ENCODE measurements at regions not wholly inside any gene's neighbourhood (a gene's known extent, or its start where the extent isn't known, plus 50 kb on each side); places are given as distances from the start of the nearest gene placed in this dataset.

DNA sequence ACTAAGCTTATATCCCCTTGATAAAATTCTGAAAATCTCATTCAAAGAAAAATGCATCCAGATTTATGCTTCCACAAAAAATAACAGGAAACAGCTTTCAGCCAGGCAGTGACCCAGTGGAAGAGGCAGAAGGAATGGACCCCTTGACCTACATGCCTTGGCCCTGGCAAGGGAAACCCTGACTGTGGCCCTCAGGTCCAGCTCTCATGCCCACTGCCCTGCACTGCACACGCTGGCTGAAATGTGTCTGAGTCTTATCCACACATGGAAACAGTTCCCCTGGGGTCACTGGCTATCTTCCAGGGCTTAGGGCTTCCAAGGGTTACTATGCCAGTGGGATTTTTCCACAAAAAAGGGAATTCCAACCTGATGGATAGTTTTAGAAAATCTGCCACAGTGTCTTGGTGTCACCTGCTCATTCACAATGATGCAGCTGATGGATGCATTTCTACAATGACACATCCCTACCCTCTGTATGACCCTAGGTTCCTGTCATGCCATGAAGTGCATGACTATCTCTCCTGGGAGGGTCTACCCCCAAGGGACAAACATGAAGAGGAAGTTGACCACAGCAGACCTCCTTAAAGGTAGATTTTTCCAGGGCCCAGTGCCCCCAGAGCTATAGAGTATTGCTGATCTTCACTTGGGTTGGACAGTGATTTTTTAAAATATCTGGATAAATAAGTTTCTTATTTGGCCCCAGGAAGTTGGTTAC, 121.9 kb upstream of the CD93 start:
- Histone ChIP-seq H3K4me1 (ENCODE audit: control insufficient read depth, insufficient read depth, low read length) (no peaks in the 10 kb centered on the region), H3K9ac (ENCODE audit: control insufficient read depth, insufficient read depth, low read length) (no peak overlapping the region), H4K20me1 (ENCODE audit: control insufficient read depth, insufficient read depth) (no peaks in the 10 kb centered on the region), H3K4me2 (ENCODE audit: control insufficient read depth, insufficient read depth) (no peak overlapping the region), H3K27me3 (replicated peaks in 1 of 2; ENCODE audit: control insufficient read depth in 2 of 2, insufficient read depth in 2 of 2, low read length in 1 of 2) (0 out of 4 replicates have a peak, but pooled peaks cover 0 to 4% of the 10 kb centered on the region in 2 experiments), H3K79me2 (ENCODE audit: control insufficient read depth, insufficient read depth, low read length) (no peaks in the 10 kb centered on the region), H2AFZ (ENCODE audit: control insufficient read depth, low read depth, low read length) (no peak overlapping the region), H3K27ac (ENCODE audit: control insufficient read depth, insufficient read depth) (no peak overlapping the region), H3K9me3 (replicated peaks; ENCODE audit: control insufficient read depth, insufficient read depth, low read length) (no peaks in the 10 kb centered on the region), H3K4me3 (no peak overlapping the region), H3K36me3 (ENCODE audit: control insufficient read depth in 2 of 2, insufficient read depth in 2 of 2, low read length in 1 of 2) (no peaks in the 10 kb centered on the region)
- TF ChIP-seq, protein P1, sequence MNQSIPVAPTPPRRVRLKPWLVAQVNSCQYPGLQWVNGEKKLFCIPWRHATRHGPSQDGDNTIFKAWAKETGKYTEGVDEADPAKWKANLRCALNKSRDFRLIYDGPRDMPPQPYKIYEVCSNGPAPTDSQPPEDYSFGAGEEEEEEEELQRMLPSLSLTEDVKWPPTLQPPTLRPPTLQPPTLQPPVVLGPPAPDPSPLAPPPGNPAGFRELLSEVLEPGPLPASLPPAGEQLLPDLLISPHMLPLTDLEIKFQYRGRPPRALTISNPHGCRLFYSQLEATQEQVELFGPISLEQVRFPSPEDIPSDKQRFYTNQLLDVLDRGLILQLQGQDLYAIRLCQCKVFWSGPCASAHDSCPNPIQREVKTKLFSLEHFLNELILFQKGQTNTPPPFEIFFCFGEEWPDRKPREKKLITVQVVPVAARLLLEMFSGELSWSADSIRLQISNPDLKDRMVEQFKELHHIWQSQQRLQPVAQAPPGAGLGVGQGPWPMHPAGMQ (IDR thresholded peaks at IDR 0.05; ENCODE audit: borderline replicate concordance): no peak
- TF ChIP-seq, protein P2, sequence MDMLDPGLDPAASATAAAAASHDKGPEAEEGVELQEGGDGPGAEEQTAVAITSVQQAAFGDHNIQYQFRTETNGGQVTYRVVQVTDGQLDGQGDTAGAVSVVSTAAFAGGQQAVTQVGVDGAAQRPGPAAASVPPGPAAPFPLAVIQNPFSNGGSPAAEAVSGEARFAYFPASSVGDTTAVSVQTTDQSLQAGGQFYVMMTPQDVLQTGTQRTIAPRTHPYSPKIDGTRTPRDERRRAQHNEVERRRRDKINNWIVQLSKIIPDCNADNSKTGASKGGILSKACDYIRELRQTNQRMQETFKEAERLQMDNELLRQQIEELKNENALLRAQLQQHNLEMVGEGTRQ (IDR thresholded peaks at IDR 0.05; ENCODE audit: borderline replicate concordance, low read depth, low read length): no peak
- no peak for TF ChIP-seq RUNX3 (IDR thresholded peaks at IDR 0.05; ENCODE audit: low read length)
- TF ChIP-seq WRNIP1 (IDR thresholded peaks at IDR 0.05; ENCODE audit: borderline replicate concordance, low read depth, low read length): no peak
- TF ChIP-seq RFX5 (IDR thresholded peaks at IDR 0.05; ENCODE audit: low read depth, low read length): no peak
- no peak for TF ChIP-seq EP300 (IDR thresholded peaks at IDR 0.05; ENCODE audit: borderline replicate concordance in 1 of 2, control insufficient read depth in 1 of 2, low read depth in 2 of 2, low read length in 2 of 2)
- TF ChIP-seq NR2C2 (IDR thresholded peaks at IDR 0.05; ENCODE audit: borderline replicate concordance, control insufficient read depth, insufficient read length, low read depth): no peak
- no peak for TF ChIP-seq SPI1 (IDR thresholded peaks at IDR 0.05; ENCODE audit: borderline replicate concordance, insufficient read depth, low read depth, low read length)
- no peak for TF ChIP-seq SP1 (IDR thresholded peaks at IDR 0.05; ENCODE audit: low read depth, low read length)
- TF ChIP-seq TBL1XR1 (IDR thresholded peaks at IDR 0.05; ENCODE audit: low read depth, low read length): no peak
- no peak for TF ChIP-seq SUPT20H (IDR thresholded peaks at IDR 0.05; ENCODE audit: borderline replicate concordance, control insufficient read depth, low read depth, low read length)
- TF ChIP-seq E2F8 (IDR thresholded peaks at IDR 0.05; ENCODE audit: low read depth, partially characterized antibody): no peak
- no peak for TF ChIP-seq LARP7 (IDR thresholded peaks at IDR 0.05)
- TF ChIP-seq TCF12 (IDR thresholded peaks at IDR 0.05; ENCODE audit: low read depth, low read length): no peak
- no peak for TF ChIP-seq POU2F2 (IDR thresholded peaks at IDR 0.05; ENCODE audit: borderline replicate concordance, low read depth, low read length)
- TF ChIP-seq E2F4 (IDR thresholded peaks at IDR 0.05; ENCODE audit: low read depth, low read length): no peak
- TF ChIP-seq ZSCAN29 (IDR thresholded peaks at IDR 0.05): no peak
- no peak for TF ChIP-seq PML (IDR thresholded peaks at IDR 0.05; ENCODE audit: low read length)
- SMC1A ChIA-PET (ENCODE audit: uncharacterized antibody, unreplicated experiment): interaction anchor here (0.6 kb wide), 1 partner anchor 275 kb away, joined by 3 read pairs; no protein-coding TSS in a partner anchor
- POLR2A ChIA-PET: no interaction called here
- in situ Hi-C loops (cut with MboI) (no loop called here), intact Hi-C loops (cut with micrococcal nuclease; ENCODE audit: unreplicated experiment) (no loop called here)
- DNase-seq (ENCODE audit: low read depth, low spot score) (no peak), ATAC-seq (no peak), FAIRE-seq (no peak)
- no TSS peak for BruUV-seq (replicated peaks)
- WGBS (ENCODE audit: insufficient coverage, insufficient replicate concordance, low lambda C conversion rate, missing lambda C conversion rate): 7% methylated on average over 1 of the region's 1 CpG
- RAD21 ChIA-PET (ENCODE audit: unreplicated experiment): no interaction called here
- CTCF ChIA-PET: interaction anchor here (0.7 to 3.0 kb wide), 2 partner anchors 12 to 27 kb away, joined by 3 to 7 read pairs; no protein-coding TSS in a partner anchor

All from GM12878 (cell line).